HG03571 (cell line): ENCODE measurements at regions not wholly inside any gene's neighbourhood (a gene's known extent, or its start where the extent isn't known, plus 50 kb on each side); places are given as distances from the start of the nearest gene placed in this dataset.
"Not testable (repeated sequence)": the region's sequence is repeated elsewhere in the genome, so short reads cannot be mapped to it uniquely, and the experiment has no call there.

Experiments used
- ATAC-seq: cut with Tn5 transposase; IDR thresholded peaks from one replicate; pipeline ENCODE4 v1.9.1; 2021; ENCODE audit not compliant: unreplicated experiment

DNA sequence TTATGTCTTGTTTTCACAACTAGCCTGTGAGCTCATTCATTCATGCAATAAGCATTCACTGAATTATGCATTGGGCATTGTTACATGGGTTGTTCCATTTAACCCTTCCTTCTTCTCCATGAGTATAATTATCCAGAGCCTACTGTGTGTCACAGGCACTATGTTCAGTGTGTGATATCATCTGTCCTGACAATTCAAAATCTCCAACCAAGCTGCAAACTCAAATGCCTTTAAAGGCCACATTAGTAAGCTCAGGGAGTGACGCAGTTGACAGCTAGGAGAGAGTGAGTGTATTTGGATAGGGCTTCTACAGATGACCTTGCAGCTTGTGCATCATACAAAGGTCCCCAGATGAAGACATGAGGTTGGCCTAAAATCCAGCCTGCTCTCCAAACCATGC lies 289.5 kb downstream of the OMA1 start:
- ATAC-seq, result no peak

DNA sequence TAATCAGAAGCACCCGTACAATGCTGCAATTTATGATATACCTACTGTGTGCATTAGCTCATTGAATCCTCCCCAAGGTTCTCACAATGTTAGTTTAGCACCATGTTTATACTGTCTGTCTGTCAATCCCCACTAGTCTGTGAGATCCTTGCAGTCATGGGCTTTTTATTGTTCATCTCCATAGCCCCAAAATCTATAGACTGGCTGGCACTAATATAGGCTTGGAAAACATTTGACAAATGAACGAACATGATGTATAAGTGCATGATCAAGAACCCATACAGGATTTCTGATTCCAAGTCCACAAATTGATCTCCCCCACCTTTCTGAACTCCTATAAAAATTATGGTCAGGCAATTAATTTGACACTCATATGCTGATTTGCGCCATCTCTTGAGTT lies 290.0 kb downstream of the OMA1 start:
- no peak for ATAC-seq

DNA sequence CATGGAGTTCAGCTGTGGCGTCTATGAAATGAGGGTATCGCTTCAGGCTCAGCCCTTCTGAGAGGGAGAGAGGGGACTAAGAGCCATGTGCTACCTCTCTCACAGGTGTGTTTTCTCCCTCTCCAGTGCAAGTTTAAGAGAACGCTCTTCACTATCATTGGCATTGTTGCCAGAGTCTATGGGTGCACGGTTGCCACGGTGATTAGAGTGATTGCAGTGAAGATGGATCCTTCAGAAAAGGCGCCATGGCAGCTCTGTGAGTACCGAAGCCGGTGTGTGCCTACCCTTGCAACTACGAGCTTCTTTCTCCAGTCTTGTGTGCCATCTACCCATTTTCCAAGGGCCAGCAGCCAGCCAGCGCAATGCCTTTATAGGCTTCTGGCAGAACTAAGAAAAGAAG lies 290.5 kb downstream of the OMA1 start:
- ATAC-seq, result no peak

DNA sequence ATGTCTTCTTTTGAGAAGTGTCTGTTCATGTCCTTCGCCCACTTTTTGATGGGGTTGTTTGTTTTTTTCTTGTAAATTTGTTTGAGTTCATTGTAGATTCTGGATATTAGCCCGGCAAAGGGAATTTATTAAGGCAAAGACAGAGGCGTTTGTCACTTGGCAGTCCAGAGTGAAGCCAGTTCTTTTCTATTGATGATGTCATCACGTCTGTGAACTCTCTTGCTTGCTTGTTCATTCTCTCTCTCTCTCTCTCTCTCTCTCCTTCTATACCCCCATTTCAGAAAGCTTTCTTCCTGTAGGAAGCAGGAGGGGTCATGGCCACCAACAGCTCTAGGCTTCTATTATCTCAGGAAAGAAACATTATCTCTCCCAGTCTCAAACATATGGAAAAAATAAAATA lies 291.3 kb downstream of the OMA1 start:
- no peak for ATAC-seq

DNA sequence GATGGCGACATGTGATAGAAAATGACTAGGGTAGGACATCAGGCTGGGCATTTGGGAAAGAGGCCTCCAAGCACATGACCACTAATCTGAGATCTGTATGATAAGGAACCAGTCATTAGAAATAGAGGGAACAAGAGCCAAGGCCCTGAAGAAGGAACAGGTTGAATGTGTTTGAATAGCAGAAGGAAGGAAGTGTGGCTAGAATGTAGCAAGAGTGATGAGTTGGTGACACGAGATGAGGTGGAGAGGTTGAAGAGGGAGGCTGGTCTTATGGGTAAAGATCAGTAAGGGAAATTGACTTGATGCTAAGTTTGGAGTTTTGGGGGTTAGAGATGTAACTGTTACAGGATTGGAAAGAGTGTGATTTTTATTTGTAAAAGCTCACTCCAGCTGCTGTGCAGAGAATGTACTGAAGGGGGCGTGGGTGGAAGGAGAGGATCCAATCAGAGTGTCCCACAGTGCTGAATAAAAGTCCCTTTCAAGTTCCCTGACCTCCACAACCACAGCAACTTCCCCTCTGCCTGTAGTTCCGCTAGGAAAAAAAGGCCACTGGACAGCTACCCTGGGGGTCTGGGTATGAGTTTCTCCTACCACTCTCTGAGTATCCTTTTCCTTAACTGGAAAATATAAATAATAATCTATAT lies 295.0 kb downstream of the OMA1 start:
- no peak for ATAC-seq

DNA sequence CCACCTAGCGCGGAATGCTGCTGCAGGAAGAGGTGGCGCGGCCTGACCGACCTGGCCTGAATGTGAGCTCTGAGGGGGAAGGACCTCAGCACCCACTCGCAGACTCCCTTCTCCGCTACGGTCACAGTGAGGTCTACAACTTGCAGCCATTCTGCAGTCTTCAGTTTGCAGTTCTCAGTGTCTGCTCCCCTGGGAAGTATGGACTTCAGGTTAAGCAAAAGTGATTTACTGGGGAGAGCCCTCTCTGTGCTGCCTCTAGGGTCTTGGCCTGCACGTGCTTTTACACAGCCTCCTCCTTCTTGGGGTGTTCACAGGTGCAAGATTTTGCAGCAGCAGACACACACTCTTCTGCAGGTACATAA lies 296.0 kb downstream of the OMA1 start:
- no peak for ATAC-seq

DNA sequence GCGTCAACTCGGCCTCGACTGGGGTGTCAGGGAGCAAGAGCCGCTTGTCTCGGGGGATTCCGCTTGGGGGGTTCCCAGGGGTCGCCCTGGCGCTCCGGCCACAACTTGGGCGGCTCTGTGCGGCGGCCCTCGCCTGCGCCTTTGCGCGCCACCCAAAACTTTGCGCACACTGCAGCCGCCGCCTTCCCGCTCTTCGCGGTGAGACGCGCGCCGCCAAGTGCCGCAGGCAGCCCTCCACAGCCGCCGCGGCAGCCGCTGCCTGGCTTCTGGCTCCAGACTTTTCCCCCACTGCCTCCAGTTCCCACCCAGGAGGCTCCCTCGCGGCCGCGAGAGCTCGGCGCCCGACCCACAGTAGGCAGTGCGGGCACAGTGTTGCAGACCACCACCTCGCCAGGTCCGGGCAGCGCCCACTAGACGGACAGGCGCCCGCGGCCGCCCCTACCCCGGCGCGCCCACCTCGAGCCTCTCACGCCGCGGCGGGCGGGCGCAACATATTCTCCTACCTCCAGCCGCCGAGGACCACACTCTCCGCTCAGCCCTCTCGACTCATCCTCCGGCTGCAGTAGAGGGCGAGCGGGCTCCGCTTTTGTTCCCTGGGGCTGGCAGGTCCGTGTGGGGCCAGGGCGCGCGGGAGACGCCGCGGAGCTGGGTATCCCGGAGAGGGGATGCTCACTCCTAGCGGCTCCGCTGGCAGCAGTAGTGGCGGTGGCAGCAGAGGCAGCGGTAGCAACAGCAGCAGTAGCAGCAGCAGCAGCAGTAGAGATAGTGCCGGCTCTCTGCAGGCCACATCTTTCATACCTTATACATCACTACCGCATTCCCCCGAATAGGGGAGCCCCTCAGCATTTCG lies 296.6 kb downstream of the OMA1 start:
- ATAC-seq, result no peak

DNA sequence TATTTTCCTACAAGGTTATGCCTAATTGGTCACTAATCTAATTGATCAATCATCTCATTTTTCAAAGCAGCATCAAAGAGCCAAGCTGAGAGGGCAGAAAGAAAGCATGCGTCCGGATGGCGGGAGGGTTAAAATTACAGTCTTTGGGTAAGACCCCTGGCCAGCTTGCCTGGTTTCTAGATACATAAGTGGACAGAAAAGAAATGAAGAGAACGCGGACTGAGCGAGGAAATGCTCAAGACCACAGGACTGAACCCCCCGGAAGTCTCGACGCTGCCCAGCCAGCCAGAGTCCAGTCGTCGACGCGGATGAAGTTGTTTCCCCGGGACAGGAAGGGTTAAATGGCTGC lies 297.2 kb downstream of the OMA1 start:
- no peak for ATAC-seq

DNA sequence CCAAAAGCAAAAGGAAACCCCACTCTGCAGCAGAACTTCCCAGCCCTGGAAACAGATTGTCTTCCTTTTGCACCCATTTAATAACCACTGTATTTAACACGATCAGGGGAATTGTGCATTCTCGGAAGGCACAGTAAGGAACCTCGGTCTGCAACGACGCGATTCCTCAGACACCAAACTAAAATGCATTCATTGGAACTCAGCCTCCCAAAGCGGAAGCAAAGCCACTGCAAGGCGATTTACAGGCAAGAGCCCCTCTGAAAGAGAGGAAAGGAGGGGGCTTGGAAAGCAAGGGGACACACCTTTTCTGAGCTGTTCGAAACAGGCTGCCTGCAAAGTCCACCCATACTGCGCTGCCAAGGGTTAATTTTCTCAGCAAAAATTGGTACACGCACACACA lies 297.7 kb downstream of the OMA1 start:
- no peak for ATAC-seq

DNA sequence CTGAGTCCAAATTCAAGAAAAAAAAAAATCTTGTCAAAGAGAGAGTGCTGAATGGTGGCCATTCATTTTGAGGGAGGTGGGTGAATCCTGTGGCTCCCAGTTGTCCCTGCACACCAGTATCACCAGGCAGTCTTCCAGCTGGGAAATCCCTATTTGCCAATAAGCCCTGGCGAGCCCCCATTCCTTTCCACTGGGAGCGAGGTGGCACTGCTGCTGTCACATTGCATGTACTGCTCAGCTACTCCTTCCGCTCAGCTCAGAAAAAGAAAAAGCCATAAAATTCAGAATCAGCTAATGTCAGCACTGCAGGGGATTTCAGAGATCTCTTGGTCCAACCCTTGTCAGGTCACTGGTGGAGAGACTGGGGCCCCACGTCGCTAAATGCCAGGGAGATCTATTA lies 298.5 kb downstream of the OMA1 start:
- ATAC-seq, result no peak

DNA sequence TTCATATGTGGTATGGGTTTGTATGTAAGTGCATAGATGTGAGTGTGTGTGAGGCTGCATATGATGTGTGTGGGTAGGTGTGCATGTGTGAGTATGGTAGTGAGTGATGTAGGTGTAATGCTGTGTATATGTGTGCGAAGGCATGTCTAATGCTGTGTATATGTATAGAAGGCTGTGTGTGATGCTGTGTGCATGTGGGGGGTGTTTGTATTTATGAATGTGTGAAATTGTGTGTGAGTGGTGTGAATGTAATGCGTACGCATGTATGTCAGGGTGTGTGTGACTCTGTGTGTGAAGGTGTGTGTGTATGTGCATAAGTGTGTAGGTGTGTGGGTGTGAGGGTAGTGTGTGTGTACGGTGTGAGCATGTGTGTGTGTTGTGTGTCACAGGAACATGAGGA lies 300.0 kb downstream of the OMA1 start:
- ATAC-seq, result no peak

DNA sequence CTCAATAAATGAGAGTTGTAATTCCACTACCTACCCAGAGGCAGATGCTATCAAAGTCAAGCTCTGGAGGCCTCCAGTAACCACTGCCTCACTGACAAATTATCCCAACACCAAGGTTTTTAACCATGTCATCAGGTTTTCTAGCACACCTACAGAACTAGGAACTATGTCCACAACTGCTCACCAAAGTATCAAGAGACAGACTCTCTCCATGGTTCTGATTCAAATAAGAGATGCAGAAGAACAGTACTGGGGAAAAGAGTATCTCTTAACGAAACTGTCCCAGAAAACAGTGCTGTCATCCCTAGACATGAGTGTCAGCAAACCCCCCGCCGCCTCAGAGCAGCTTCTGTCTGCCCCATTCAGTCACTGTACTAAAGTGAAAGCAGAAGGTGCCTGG lies 301.7 kb downstream of the OMA1 start:
- no peak for ATAC-seq

DNA sequence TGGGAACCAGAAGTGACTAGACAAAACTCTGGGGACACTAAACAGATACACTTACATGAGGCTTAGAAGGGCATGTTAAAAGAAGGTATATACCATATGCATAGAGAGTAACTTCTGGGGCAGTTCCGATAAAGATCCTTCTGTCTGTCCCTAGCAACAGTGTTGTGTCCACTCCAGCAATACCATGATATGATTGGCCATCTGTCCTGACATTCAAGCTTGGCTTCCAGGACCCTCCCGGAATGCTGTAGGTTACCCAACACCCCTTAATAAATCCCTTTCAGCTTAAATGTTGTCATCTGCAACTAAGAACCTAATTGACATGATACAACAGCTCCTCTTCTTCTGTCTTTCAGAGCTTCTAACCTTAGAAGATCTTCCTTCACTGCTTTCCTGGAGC lies 307.7 kb downstream of the OMA1 start:
- ATAC-seq, result no peak

DNA sequence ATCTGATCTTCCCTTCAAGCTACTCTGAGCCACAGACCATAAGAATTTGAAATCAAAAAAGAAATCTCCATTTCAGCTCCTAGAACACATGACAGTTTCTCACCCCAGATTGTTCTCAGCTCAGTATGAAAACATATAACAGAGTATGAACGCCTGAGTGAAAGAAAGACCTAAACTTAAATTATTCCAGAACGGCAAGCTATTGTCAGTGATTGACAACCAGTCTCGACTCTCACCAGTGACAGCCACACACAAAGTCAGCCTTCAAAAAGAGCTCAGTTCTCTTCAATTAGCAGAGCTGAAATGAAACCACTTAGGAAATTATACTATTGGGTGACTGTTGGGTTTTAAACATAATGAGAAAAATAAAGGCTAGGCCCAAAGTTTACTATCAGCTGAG lies 312.8 kb downstream of the OMA1 start:
- ATAC-seq, result no peak

DNA sequence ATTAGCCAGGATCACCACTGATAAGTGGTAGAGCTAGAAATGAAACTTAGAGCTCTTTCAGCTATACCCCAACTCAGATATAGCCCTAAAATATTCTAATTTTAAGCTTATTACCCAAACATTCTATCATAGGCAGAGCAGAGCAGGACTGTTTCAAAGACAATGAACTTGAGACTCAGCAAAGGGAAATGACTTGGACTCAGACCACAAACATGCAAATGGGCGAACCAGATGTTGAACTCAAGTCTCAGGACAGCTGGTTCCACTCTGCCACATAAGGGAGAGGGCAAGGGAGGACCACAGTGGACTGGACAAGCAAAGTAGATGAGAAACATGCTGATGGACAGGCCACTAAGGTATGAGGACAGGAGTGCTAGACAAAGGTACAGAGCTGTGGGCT lies 315.3 kb downstream of the OMA1 start:
- no peak for ATAC-seq

DNA sequence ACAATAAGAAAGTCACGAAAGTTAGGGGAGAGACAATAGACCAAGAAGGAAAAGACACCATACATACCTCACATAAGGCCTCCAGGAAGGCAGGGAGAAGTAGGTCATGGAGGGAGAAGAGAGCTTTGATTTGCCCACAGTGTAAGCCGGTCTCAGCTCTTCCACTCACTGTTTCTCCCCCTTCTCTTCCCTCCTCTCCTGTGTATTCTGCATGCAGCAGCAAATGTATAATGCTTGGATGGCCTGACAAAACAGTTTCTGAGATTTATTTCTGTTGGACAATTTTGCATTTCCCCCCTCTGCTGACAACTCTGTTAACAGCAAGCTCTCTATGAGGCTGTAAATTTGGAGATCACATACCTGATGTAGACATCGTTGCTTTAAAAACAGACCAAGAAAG lies 318.9 kb downstream of the OMA1 start:
- ATAC-seq, result no peak

DNA sequence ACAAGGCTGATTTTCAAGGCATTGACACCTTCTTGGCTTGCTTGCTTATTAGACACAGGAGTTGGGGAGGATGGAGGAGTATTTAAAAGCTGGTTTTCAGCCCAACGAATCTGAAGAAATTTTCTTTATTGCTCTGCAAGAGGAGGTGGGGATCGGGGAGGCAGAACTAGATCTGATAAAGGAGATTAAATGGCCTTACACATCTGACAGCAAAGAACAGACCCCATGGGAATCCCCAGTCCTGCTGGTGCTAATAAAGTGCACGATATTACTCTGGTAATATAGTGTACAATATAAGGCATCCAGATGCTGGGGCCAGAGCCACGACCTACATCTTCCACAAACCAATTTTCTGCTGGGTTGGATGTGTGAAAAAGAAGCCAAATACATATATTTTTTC lies 323.0 kb downstream of the OMA1 start:
- no peak for ATAC-seq

DNA sequence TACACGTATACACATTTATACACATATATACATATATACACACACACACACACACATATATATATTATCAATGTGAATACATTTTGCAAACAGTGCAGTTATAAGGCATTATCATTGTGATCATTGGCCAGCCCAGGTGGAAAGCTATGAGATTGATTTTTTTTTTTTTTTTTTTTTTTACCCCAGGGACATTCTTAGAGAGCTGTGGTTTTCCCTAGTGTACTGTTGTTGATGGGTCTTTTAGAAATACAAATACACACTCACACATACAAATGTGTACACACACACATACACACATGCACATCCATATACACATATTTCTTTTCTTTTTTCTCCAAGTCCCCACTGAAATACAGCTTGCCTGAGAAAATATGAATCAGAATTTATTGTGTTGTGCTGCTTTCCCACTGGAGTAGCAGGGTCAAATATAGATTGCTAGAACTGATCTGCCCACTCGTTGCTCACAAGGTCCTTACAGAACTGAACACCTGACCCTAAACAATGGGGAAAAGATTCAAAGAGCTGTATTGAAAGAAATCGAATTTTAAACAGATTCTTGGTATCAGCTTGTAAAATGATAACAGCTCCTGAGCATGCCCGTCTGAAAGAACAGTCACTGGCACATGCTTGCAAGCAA lies 325.6 kb downstream of the OMA1 start:
- no peak for ATAC-seq

DNA sequence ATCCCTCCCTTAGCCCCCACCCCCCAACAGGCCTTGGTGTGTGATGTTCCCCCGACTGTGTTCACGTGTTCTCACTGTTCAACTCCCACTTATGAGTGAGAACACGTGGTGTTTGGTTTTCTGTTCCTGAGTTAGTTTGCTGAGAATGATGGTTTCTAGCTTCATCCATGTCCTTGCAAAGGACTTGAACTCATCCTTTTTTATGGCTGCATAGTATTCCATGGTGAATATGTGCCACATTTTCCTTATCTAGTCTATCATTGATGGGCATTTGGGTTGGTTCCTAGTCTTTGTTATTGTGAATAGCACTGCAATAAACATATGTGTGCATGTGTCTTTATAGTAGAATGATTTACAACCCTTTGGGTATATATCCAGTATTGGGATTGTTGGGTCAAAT lies 330.4 kb downstream of the OMA1 start:
- not testable (repeated sequence) for ATAC-seq

DNA sequence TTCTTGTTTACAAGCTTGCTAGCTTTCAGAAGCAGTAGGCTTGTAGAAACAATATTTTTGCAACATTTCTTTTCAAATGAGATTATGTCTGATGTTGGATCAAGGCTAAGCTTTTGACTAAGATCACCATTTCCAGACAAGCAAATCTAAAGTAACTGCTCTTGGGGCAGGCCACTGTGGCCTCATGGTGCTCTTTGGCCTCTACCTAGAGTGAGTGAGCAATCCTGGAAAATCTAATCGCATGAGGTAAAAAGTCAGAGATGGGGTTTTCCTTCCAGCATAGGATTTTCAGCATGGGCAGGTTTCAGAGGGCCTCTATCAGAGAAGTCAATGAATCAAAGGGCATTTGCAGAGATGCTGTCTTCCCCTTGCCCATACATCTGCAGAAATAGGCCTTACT lies 331.9 kb downstream of the OMA1 start:
- ATAC-seq, result no peak

DNA sequence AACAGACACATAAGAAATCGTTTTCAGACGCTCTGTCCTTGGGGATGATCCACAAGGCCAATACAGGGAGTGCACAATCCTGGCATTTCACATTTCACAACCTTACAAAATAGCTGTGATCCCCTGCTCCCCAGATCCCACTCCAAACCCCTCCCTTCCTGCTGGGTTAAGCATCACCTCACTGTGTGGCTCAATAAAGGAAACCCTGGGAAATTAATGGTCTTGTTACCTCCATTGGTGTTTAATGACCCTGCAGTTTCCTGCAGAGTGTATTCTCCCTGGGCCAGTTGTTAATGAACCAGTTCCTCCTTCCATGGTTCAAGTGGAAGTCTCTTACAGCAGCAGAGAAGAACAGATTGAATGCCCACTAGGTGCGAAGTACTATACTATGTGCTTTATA lies 334.7 kb downstream of the OMA1 start:
- ATAC-seq, result no peak

DNA sequence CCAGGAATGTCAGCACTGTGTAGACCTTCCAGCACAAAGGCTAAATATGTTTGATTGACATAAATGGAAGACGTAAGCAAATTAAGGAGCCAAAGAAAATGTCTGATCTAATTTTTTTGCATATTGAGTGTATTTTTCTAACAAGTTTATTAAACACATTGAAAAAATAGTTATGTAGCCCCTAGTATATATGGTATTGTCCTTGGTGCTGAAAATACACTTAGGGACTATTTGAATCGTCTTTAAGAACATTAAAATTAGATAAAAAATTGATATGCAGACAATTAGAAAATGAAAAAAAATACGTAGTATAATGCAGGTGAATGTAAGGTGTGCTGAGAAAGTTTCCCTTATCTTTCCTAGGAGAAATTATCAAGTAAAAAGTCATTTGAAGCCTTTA lies 337.0 kb downstream of the OMA1 start:
- no peak for ATAC-seq

DNA sequence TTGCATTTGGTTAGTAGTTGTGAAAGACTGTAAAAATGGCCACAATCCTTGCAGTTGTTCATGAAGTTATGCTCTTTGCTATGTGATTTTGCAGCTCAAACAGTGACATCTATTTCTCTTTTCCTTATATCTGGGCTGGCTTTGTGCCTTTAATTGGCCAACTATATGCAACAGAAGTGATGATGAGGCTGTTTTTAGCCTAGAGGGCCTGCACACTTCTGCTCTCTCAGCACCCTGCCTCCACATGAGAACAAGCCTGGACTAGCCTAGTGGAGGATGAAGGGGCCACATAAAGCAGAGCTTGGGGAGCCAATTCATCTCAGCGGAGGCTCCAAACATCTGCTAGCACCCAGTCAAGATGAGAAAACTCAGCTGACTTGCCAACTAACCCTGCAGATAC lies 339.8 kb downstream of the OMA1 start:
- no peak for ATAC-seq
